ENCODE measurements at regions not wholly inside any gene's neighbourhood (a gene's known extent, or its start where the extent isn't known, plus 50 kb on each side); places are given as distances from the start of the nearest gene placed in this dataset.

DNA sequence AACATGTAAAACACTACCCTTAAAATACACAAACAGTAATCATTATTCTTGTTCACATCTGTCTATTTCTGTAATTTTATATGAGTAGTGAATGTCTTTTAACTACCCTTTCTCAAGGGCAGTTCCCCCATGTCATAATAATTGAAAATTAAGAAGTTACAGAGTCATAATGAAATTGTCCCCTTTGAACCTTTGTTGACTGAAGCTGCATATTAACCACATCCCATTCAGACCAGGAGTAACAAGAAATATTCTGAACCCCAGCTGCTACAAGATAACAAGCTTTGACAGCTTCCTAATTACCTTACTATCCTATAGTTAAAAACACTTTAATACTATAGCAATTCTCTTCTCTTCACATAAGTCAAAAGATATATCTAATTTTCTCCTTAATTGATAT is 635.9 kb upstream of the SUCLG2 start:
- DNase-seq = no peak

DNA sequence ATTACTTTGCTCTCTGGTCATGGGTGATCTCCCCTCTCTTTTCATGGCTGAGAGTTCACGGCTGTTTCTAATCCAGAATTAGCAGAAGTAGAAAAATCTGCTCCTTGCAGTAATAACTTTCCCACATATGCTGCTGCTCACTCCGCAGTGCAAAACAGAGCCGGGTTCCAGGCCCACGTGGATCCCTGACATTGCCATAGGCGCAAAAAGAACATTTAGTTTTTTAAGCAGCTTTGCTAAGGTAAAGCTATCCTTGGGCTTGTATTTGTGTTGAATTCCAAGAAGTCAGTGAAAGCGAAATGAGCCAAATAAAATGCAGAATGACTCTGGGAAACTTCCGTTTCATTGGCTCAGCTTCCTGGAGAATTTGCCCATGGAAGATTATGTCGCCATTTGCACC is 633.7 kb upstream of the SUCLG2 start:
- no peak for DNase-seq

DNA sequence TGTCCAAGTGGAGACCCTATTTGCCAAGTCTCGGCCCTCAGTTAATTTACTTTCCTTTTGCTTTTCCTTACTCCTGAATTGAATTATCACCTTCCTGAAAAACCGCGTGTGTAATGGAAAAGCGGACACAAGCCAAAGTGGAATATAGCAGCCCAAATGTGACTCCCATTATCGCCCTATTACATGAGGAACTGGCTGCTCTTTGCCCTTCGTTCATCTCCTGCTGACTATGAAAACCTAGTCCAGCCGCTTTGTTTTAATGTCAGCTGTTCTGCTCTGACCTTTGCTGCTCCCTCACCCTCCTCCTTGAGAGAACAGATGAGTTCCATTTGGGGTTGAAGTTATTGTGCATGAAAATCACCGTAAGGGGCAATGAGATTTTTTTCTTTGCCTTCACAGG is 632.7 kb upstream of the SUCLG2 start:
- no peak for DNase-seq

DNA sequence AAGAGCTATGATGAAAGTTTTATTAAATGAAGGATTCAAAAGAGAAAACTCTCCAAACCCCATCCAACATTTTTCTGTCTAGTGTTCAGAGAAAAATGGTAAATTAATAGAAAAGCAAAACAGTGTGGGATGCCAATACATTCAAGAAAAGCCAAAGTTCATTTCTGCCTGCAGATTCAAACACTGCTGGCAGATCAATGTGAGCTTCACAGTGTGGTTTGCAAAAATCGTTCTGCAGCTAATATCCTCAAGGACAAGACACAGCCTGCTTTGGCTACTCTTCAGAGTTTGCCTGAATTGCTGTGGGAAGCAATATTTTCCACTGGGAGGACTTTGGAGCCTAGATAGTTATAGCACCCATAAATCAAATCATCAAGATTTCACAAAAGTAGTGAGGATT is 619.9 kb upstream of the SUCLG2 start:
- DNase-seq = no peak

DNA sequence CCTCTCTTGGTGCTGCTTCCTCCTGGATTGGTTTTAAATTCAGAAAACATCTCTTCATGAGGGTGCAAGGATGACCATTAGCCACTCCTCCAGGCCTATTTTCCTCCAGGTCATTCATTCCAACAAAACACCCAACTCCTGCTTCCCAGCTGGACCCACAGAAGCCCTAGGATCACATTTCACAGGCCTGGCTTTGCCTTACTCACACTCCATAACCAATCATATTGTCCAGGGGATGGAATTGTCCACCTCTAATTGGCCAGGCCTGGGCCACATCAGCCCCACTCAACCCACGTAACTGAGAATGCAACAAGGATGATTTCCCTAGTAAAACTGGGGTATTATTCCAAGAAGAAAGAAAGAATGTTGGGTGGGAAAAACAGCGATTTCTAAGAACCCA is 616.7 kb upstream of the SUCLG2 start:
- no peak for DNase-seq

DNA sequence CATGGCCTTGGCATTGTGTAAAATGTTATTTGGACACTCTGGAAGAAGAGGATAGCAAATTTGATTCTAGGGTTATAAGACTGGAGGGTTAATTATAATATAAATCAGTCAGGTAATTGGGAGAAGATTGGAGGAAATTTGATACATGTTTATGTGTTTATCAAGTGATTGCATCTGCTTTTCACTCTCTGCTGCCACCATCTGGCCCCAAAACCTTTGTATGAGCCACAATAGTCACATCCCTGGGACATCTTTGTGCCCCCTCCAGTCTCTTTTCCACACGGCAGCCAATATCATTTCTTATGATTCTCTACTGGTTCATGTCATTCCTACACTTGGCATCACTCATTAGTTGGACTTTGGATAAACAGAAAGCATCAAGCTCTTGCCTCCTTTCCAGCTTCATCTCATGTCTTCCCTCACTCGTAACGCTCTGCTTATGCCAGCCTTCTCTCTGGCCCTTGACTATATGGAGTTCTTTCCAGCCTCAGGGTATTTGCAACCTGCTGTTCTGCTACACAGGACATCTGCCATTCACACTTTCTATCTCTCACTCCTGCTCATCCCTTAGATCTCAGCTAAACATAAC is 602.3 kb upstream of the SUCLG2 start:
- DNase-seq = no peak

DNA sequence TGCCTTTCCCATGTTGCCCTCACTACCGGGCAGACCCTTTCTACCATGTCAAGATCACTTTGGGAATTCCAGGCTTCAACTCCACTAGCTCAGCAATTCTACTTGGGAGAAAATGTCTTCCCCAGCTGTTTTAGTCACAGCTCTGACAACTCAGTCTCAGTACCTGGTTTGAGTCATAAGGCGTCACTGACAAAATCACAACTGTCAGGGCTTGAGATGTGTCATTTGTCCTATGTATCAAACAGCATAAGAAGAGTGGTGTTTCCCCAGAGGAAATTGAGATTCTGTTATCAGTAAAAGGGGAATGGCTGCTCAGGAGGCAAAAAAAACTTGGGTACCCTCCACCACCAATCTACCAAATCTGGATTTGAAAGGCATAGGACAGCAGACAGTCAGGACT is 594.9 kb upstream of the SUCLG2 start:
- no peak for DNase-seq

DNA sequence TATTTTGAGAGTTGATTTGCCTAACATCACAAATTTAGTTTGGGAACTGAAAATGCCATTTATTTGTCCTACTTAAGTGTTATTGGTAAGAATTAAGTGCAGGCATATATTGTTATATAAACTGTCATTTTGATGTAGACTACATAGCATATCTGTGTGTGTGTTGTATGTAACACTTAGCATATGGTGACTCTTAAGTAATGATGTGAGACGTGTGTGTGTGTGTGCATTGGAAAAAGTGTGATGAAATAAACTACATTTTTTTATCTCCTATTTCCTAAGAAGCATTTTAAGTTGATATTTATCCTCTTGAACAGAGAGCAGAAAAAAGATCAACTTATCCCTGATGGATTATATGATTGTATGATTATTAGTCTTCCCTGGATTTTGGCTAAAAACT is 588.2 kb upstream of the SUCLG2 start:
- no peak for DNase-seq

DNA sequence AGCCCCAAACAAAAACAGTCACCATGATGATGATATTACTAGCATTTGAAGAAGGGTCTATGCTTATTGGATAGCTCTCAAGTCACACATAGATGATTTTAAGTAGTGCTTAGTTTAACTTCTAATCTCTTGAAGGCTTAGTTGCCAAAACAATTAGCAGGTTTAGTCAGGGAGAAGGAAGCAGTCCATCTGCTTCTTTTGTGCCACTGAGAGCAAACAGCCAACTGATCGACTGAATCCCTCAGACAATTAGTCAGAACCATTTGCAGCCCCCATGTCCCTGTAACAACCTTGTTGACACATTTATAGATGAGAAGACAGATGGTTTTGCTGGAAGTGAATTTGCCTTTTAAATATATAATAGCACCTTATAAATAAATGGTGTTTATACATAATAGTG is 585.1 kb upstream of the SUCLG2 start:
- no peak for DNase-seq

DNA sequence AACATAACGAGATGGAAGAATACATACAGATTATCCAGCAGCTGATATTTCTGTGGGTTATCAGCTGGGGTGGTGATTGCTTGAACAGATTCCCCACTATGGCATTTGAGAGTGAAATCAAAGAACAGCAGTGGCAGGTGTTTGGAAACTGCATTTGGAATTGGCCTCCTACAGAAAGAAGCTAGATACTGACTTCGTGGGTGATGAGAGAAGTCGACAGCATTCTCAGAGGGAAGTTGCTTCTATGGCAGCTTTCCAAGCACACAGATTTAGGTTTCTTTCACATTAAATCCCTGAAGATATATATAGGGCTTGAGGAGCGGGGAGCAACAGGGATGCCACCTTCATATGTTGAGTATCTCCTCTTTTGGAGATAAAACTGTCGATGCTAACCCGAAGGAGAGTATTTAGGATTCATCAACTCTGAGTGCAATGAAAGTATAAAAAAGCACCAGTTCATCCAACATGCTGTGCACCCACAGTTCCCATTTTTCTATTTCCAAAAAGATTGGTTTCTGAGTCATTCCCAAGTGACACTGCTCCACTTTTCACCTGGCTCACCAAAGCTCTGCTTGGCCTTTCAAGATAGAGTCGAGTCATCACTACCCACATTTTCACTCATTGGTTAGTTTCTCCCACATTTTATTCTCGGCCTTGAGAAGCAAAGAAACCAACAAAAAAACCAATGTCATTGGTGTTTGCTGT is 579.8 kb upstream of the SUCLG2 start:
- no peak for DNase-seq

DNA sequence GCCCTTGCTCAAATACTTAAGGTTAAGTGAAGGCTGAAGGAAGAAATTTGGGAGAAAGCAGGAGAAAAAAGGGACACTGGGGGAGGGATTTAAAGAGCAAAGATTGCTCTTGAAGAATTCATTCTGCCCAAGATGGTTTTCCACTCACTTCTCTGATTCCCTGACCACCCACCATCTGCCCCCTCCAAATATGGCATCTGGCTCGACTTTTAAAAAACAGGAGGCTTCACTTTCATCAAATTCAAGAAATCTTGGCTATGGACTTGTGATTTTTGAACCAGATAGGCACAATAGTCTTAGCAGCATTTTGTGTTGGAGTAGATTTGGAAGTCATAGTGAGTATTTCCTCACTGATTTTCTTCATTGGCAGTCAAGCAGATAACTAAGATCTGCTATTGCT is 574.4 kb upstream of the SUCLG2 start:
- DNase-seq = no peak

DNA sequence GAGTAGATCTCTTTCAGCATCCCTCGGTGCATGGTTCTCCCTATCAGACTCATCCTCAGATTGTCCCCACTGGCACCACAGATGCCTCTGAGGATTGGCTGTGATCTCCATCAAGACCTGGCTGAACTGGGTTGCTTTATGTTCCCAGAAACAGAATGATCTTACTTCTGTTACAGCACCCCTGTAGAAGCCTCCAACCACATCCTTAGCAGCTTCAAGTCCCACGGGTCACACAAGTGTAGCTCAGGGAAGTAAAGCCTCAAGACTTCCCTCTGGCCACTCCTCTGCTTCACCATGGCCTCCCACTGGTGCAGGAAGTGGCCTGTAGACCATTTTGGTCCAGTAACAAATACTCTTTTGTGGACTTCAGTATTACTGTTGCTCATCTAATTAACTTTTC is 566.4 kb upstream of the SUCLG2 start:
- no peak for DNase-seq

DNA sequence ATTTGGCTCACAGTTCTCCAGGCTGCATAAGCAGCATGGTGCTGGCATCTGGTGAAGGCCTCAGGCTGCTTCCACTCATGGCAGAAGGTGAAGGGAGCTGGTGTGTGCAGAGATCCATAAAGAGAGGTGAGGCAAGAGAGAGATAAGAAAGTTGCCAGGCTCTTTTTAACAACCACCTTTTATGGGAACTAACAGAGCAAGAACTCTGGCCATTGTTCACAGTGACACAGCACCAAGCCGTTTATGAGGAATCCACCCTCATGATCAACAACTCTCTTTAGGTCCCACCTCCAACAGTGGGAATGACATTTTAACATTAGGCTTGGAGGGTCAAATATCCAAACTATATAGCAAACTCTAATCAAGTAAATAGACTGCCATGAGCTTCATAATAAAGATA is 557.2 kb upstream of the SUCLG2 start:
- no peak for DNase-seq

DNA sequence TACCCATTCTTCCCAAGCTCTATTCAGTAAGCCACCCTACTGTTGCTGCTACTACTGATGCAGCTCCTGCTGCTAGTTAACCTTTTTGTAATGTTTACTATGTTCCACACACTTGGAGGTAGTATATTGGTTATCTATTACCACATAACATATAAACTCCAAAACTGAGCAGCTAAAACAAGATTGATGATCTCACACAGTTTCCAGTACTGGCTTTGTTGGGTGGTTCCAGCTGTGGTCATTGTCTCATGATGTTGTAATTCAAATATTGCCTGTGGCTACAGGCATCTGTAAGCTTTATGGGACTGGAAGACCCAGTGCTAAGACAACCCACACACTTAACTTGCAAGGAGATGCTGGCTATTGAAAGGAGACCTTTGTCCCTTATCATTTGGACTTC is 556.2 kb upstream of the SUCLG2 start:
- no peak for DNase-seq

DNA sequence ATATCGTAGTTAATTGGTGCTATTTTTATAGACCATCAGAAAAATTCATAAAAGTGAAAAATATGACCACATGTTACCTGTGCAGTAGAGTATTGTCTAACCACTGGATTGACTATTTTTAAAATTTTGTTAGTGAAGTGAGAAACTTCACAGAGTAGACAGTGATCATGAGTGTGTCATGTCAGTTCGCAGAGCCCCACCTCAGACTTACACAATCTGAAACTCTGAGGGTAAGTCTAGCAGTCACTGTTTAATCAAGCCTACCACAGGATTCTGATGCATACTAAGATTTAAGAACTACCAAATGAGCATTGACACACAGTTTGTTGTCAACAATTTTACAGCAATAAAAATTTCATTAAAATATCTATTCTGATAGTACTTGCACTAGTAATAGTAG is 552.9 kb upstream of the SUCLG2 start:
- DNase-seq = no peak

DNA sequence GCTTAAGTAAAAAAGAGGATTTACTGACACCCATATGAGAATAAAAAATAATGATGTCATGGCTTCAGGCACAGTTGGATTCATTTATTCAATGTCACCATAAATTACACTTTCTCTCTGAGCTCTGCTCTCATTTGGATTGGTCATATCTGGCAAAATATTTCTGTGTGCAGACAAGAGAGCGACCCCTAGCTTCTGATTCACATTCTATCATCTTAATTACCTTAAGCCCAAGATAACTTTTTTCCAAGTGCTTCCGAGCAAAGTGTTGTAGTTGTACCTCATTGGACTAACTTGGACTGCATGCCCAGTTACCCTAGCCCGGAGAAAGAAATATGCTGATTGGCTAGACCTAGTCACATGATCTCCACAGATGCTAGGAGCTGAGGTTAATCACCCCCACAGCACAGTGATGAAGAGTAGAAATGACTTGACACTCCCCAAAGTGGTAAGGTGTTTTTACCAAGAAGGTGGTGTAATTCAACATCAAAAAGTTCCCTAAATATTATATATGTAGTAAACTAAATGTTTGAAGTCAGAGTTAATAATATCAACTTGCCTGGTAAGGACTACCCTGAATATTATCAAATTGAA is 552.2 kb upstream of the SUCLG2 start:
- DNase-seq = no peak

DNA sequence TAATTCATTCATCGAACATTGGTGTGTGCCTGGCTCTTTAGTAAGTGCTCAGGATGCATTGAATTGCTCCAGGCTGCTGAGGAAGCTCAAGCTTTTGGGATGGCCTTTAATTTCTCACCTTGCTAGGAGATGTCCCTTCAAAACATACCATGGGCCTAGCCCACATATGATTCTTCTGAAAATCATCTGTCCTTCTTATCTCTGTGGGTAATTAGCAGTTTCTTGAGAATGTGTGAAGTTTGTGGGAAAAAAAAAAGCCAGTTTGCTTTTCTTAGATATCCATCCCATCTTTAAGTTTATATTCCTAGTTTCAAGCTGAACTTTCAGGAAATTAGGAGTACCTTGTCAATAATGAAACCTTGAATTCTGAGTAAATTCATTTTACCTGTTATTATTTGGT is 532.3 kb upstream of the SUCLG2 start:
- DNase-seq = no peak

DNA sequence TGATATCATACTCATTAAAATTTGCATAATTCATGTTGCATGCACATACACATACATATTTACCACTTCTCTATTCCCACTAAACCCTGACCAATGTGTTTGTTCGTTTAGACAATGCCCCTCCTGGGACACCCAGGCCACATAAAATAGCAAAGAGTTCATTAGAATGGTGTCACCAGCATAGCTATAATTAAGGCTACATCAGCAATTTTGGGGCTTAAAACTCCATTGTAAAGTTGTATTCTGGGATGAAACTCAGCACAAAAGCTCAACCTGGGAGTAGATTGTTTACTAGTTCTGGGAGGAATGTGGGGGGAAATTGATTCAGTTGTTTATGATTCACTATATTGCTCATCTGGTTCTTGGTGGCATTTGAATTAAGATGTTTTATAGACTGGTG is 522.2 kb upstream of the SUCLG2 start:
- DNase-seq = no peak

DNA sequence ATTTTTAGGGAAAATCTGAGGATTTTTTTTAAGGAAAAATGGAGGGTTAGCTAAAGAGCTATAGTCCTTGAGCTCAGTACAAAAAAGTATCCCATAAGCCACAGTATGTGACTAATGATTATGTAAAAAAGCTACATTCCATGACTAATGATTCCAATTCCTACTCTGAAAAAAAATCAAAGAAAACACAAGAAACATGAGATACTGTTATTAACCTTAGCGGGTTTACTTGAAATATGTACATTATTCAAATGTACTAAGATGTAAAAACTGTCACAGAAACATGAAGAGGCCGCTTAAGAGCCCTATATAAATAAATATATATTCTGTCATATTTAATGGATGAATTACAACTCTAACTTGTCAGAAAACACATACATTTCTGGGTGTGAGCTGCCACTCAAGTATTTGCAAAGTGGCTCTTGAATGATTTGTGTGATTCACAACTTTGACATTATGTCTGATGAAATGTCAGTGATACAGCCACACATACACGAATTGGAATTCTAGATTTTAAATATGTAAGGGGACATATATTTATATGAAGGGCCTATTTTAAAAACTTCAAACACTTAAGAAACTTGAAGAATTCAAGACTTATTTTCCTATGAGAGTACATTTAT is 518.7 kb upstream of the SUCLG2 start:
- no peak for DNase-seq

DNA sequence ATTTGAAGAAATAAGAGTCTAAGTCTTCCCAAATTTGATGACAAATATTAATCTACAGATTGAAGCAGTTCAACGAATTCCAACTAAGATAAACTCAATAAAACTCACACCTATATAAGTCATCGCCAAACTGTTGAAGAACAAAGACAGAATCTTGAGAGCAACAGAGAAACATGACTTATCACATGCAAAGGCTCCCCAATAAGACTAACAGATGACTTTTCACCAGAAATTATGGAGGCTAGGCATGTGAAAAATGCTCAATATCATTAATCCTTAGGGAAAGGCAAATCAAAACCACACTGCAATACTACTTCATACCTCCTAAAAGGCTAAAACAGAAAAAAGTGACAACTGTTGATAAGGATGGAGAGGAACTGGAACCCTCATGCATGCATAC is 517.6 kb upstream of the SUCLG2 start:
- DNase-seq = no peak

DNA sequence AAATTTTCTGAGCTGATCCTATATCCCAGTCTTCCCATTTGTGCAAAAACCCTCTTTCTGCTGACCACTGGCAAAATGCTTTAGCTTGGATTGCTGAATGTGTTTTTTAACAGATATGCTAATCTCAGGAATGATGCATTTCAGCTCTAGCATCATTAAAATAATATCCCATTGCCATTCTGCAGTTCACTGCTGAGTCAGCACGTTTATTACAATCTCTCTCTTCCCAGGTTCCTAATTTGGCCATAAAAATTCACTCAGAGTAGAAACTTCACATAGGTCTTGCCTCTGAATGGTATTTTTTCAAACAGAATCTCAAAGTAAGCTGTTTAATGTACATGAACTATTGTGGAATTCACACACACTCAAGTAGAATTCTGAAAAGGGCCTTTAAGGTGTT is 509.6 kb upstream of the SUCLG2 start:
- no peak for DNase-seq

DNA sequence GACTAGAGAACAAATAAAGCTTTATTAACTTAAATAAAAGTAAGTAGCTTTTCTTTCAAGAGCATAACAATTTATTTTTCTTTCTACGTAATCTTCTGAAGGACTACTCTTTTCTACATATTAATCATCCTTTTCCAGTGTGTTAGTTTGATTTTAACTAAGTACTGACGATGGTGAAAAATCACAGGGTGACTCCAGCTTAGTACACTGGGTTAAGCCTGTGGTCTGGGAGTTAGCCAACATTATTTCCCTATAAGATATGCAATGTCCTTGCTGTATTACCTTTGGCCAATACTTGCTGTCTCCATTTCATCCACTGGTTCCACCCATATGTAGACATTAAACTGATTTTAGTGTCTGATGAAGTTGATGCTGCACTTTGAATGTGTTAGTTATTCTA is 508.6 kb upstream of the SUCLG2 start:
- DNase-seq = no peak

DNA sequence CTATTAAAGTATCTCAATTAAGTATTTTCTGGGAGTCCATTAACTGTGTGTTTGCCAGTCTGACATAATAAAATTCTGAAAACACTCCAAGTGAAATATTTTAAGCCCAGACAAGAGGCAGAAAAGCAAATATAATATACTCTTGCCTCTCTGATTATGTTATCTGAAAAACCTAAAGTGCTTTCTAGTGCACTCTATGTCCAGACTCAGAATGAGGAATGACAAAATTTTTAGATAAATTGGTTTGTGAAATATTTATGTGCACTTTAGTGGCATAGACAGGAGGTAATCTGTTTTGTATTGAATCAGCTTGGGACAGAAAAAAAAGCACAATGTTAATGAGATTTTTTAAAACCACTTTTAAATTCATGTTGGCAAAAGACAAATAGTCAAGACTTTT is 508.2 kb upstream of the SUCLG2 start:
- no peak for DNase-seq

DNA sequence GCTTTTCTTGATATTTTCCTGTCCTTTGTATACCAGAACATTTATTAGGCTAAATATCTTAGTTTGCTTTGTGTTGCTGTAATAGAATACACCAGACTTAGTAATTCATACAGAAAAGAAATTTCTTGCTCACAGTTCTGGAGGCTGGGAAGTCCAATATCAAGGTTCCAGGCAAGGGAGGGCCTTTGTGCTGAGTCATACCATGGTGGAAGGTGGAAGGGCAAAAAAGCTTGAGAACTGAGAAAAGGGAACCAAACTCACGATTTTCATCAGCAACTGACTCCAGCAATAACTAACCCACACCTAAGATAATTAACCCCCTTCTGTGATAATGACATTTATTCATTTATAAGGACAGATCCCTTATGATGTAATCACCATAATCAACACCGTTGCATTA is 496.9 kb upstream of the SUCLG2 start:
- DNase-seq = no peak
